ENCODE measurements at regions not wholly inside any gene's neighbourhood (a gene's known extent, or its start where the extent isn't known, plus 50 kb on each side); places are given as distances from the start of the nearest gene placed in this dataset.

DNA sequence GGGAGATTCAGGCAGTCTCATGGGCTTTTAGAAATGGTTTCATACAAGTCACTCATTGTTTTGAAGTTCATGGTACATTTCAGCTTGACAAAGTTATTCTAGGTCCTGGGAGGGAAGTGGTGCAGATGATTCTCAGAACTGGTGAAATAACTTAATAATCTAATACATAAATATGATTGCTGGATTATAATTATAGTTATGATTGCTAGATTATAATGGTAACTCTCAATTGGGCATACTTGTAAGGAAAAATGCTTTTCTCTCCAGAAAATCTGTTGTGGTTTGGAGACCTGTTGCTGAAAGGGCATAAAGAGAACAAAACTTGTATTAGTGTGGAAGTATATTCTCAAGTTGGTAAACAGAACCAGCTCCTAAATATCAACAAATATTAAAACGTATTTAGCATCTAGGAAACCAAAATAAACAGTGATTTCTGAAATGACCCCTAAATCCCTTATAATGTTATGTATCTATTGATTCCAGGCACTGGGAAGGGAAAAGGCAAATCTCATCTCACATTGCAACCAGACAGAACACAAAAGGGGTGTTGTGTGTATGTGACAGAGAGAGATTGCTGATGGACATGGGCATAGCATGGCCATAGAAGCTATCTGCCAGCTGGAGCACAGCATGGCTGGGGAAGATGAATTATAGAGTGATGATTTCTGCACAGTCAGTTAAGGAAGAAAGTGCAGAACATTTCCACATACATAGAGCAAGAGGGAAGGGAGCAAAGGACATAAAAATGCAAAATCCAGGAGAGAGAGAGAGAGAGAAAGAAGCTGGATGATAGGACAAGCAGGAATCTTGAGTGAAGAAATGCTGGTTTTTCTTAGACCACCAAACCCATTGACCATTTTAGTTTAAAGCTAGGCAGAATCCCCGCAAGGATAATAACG lies 87.1 kb upstream of the FRY start:
- intact Hi-C loops (cut with DNase I, micrococcal nuclease): no loop called here
- no peak for DNase-seq
- Histone ChIP-seq H3K9me3 (no peaks in the 10 kb centered on the region), H3K36me3 (ENCODE audit: low read depth) (no peaks in the 10 kb centered on the region), H3K4me1 (ENCODE audit: low read depth) (no peaks in the 10 kb centered on the region), H3K4me3 (no peak overlapping the region)
- TF ChIP-seq, protein P1, sequence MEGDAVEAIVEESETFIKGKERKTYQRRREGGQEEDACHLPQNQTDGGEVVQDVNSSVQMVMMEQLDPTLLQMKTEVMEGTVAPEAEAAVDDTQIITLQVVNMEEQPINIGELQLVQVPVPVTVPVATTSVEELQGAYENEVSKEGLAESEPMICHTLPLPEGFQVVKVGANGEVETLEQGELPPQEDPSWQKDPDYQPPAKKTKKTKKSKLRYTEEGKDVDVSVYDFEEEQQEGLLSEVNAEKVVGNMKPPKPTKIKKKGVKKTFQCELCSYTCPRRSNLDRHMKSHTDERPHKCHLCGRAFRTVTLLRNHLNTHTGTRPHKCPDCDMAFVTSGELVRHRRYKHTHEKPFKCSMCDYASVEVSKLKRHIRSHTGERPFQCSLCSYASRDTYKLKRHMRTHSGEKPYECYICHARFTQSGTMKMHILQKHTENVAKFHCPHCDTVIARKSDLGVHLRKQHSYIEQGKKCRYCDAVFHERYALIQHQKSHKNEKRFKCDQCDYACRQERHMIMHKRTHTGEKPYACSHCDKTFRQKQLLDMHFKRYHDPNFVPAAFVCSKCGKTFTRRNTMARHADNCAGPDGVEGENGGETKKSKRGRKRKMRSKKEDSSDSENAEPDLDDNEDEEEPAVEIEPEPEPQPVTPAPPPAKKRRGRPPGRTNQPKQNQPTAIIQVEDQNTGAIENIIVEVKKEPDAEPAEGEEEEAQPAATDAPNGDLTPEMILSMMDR (IDR thresholded peaks at IDR 0.05): no peak
- ATAC-seq: no peak

DNA sequence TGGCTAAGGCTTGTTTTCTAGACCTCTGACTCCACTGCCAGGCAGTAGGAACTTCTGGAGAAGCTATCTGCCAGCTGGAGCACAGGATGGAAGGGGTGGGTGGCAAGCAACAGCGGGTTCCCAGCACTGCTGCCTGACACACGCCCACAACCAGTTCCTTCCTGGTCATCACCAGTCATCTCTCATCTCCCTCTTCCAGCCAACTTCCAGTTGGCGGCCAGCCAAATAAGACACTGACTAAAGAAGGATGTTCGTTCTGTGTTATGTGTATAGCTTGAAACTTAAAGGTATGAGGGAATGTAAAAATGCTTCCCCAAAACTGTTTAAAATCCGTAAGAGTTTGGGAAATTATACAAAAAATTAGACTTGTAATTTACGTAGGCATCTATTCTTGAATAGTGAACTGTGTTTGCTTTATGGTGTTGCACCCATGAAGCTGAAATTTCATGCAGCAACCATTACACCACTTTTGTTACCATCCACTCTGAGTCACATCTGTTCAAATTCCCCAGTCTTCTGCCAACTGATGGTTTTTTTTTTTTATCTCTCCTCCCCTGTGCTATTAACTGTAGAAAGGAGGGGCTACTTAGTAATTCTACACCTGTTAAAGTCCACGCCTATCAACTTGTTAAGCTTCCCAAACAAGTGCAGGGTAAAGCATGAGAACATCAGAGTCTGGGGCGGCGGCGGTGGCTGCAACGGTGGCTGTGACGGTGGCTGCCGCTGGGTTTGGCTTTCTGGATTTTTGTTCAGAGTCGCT lies 86.2 kb upstream of the FRY start:
- TF ChIP-seq, protein P1 (IDR thresholded peaks at IDR 0.05): no peak
- DNase-seq (peak; percentile 31 to 62 (median 31)), ATAC-seq (peak; percentile 71)
- intact Hi-C loops (cut with DNase I, micrococcal nuclease): no loop called here
- Histone ChIP-seq H3K36me3 (ENCODE audit: low read depth) (no peaks in the 10 kb centered on the region), H3K9me3 (no peaks in the 10 kb centered on the region), H3K4me1 (ENCODE audit: low read depth) (no peaks in the 10 kb centered on the region), H3K4me3 (no peak overlapping the region)

DNA sequence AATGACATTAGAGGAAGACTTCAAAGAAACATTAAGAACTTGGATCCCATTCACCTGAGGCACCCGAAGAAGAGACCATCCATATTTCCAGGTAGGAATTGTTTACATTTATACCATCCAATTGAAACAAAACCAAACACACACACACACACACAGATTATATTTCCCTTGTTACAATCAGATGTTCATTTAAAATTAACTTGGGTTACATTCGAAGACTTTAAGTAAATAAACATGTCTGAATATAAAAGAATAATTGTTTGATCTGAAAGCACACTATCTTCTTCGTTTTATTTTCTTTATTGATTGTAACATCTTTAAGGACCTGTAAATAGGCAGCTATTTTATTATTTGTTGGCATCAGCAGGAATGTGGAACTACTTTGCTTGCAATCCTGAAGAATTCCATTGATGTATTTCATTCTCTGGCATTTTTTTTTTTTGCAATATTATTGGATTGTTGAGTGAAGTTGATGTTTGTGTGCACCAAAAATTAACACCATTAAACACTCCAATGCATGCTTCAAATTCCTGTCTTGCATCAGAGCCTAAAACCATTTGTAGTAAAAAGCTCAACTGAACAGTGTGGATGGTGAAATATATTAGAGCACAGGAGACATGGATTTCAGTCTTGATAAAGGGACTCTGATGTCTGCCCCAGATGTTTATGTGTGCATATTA lies 85.3 kb upstream of the FRY start:
- Histone ChIP-seq H3K4me1 (ENCODE audit: low read depth) (no peaks in the 10 kb centered on the region), H3K4me3 (no peak overlapping the region), H3K9me3 (no peaks in the 10 kb centered on the region), H3K36me3 (ENCODE audit: low read depth) (no peaks in the 10 kb centered on the region)
- intact Hi-C loops (cut with DNase I, micrococcal nuclease): no loop called here
- ATAC-seq (no peak), DNase-seq (no peak)
- TF ChIP-seq, protein P1 (IDR thresholded peaks at IDR 0.05): no peak

DNA sequence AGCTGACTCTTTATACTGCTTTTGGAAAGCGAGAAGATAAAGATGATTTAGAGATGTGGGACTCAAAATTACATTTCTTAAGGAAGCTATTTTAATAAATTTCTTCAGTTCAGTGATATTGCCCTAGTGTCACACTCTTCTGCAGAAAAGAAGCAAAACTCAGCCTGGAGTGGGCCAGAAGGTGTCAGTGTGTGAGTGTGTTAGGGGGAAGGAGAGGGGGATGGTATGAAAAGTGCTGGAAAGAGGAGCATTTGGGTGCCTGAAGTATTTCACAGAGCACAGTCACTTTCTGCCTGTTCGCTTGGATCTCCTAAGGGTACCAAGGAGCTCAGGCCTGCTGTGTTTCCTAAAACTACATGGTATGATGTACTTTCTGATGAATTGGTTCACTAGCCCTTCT lies 84.5 kb upstream of the FRY start:
- intact Hi-C loops (cut with DNase I, micrococcal nuclease): no loop called here
- Histone ChIP-seq H3K9me3 (no peaks in the 10 kb centered on the region), H3K4me1 (ENCODE audit: low read depth) (no peaks in the 10 kb centered on the region), H3K36me3 (ENCODE audit: low read depth) (no peaks in the 10 kb centered on the region), H3K4me3 (no peak overlapping the region)
- no peak for DNase-seq
- TF ChIP-seq, protein P1 (IDR thresholded peaks at IDR 0.05): no peak
- ATAC-seq: no peak

DNA sequence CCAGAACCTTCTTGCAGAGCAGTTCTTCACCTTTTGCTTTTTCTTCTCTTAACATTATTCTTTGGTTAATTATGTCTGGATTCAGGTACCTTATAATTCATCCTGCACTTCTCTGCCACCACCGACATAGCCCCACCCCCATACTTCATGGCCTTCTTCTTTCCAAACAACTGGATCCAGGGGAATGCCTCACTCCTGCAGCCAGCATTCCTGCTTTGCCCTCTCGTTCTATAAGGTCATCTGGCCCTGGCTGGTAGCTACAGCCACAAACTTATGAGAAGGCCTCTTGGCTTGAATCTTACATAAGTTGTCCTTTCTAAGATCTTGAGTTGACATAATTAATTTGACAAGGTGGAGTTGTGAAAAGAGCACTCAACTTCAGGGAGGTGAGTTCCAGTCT lies 84.1 kb upstream of the FRY start:
- ATAC-seq (no peak), DNase-seq (no peak)
- no peaks in the 10 kb centered on the region for H3K4me1 ChIP-seq (ENCODE audit: low read depth)
- H3K9me3 ChIP-seq: no peaks in the 10 kb centered on the region
- TF ChIP-seq, protein P1 (IDR thresholded peaks at IDR 0.05): no peak
- H3K36me3 ChIP-seq (ENCODE audit: low read depth): no peaks in the 10 kb centered on the region
- intact Hi-C loops (cut with DNase I, micrococcal nuclease): no loop called here
- no peak overlapping the region for H3K4me3 ChIP-seq

Data from mucosa of descending colon (tissue), 3 donors.